Endodermal cell (in vitro differentiated cells): ENCODE measurements at regions not wholly inside any gene's neighbourhood (a gene's known extent, or its start where the extent isn't known, plus 50 kb on each side); places are given as distances from the start of the nearest gene placed in this dataset.

Source experiments
- DNase-seq: peaks from one replicate; pipeline ENCODE4 v3.0.0-alpha.2; 2017
- H3K27ac ChIP-seq: 2 replicates; pipeline ENCODE4 v1.5.1; 2013; ENCODE audit warnings: mild to moderate bottlenecking, low read depth, low read length, moderate library complexity
- H3K27me3 ChIP-seq: 2 replicates; pipeline ENCODE4 v1.6.1; 2013; ENCODE audit warnings: mild to moderate bottlenecking, low read length, moderate library complexity; ENCODE audit not compliant: insufficient read depth, control insufficient read depth, poor library complexity, severe bottlenecking
- H3K36me3 ChIP-seq: 2 replicates; pipeline ENCODE4 v1.7.0; 2013; ENCODE audit warnings: mild to moderate bottlenecking, low read length, moderate library complexity; ENCODE audit not compliant: control insufficient read depth, insufficient read depth
- H3K4me1 ChIP-seq: one replicate; pipeline ENCODE4 v1.7.0; 2013; ENCODE audit warnings: low read length; ENCODE audit not compliant: control insufficient read depth, insufficient read depth
- H3K4me3 ChIP-seq: 2 replicates; pipeline ENCODE4 v1.5.1; 2013; ENCODE audit warnings: mild to moderate bottlenecking, low read length, moderate library complexity
- H3K9ac ChIP-seq: 2 replicates; pipeline ENCODE4 v1.6.1; 2013; ENCODE audit warnings: mild to moderate bottlenecking, low read length, moderate library complexity; ENCODE audit not compliant: poor library complexity, severe bottlenecking; ENCODE audit errors: extremely low read depth
- H3K9me3 ChIP-seq: 2 replicates; pipeline ENCODE4 v1.6.1; 2013; ENCODE audit warnings: mild to moderate bottlenecking, low read length, moderate library complexity; ENCODE audit not compliant: control insufficient read depth
- H3K27ac Mint-ChIP-seq: 2 replicates; pipeline ENCODE4 v1.8.0; 2020; ENCODE audit warnings: mixed read lengths
- H3K27me3 Mint-ChIP-seq: 2 replicates; pipeline ENCODE4 v1.8.0; 2021; ENCODE audit warnings: mild to moderate bottlenecking, mixed read lengths; ENCODE audit not compliant: insufficient read depth
- H3K36me3 Mint-ChIP-seq: 2 replicates; pipeline ENCODE4 v1.8.0; 2020; ENCODE audit warnings: low read depth, mixed read lengths
- H3K4me1 Mint-ChIP-seq: 2 replicates; pipeline ENCODE4 v1.8.0; 2020; ENCODE audit warnings: mixed read lengths
- H3K4me3 Mint-ChIP-seq: 2 replicates; pipeline ENCODE4 v1.8.0; 2020; ENCODE audit warnings: mild to moderate bottlenecking, moderate library complexity, mixed read lengths
- H3K9me3 Mint-ChIP-seq: 2 replicates; pipeline ENCODE4 v1.8.0; 2020; ENCODE audit warnings: mild to moderate bottlenecking, mixed read lengths
- WGBS, 2 experiments: methylation state at CpG; one replicate each; pipeline versions ENCODE4 v1.1.5 to v1.1.7; 2013; ENCODE audit warnings: missing lambda C conversion rate in 2 of 2, mixed read lengths in 1 of 2; ENCODE audit not compliant: insufficient coverage in 1 of 2, insufficient read length in 1 of 2; 5-methylcytosine and 5-hydroxymethylcytosine counted together
- TF ChIP-seq, protein P1 (sequence below): fragments of 200-600 bp; sonication (generic); conservative IDR thresholded peaks from 2 replicates; pipeline ENCODE4 v1.5.0; 2021; ENCODE audit warnings: antibody characterized with exemption, mild to moderate bottlenecking

DNA sequence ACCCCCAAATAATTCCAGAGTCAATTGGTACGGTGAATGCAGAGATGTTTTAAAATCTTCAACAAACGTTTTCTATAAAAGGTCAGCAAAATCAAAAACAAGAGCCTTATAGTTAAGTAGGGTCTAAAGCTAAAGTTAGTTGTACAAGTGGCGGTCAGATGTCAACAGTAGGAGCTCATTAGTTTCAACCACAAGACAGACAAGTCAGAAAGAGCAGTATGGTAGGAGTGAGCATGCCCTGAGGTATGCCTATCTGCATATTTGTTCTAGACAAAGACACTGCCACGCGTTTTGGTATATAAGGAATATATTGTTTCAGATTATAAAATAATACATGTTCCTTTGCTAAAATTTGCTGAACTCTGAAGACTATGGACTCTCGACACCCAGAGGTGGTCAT lies 431.5 kb upstream of the KIF2B start:
- WGBS, 2 experiments: 95 to 100% methylated on average over 2 to 4 of the region's 6 CpGs
- TF ChIP-seq, protein P1, sequence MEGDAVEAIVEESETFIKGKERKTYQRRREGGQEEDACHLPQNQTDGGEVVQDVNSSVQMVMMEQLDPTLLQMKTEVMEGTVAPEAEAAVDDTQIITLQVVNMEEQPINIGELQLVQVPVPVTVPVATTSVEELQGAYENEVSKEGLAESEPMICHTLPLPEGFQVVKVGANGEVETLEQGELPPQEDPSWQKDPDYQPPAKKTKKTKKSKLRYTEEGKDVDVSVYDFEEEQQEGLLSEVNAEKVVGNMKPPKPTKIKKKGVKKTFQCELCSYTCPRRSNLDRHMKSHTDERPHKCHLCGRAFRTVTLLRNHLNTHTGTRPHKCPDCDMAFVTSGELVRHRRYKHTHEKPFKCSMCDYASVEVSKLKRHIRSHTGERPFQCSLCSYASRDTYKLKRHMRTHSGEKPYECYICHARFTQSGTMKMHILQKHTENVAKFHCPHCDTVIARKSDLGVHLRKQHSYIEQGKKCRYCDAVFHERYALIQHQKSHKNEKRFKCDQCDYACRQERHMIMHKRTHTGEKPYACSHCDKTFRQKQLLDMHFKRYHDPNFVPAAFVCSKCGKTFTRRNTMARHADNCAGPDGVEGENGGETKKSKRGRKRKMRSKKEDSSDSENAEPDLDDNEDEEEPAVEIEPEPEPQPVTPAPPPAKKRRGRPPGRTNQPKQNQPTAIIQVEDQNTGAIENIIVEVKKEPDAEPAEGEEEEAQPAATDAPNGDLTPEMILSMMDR: no peak
- no peaks in the 10 kb centered on the region for H3K9me3 Mint-ChIP-seq

DNA sequence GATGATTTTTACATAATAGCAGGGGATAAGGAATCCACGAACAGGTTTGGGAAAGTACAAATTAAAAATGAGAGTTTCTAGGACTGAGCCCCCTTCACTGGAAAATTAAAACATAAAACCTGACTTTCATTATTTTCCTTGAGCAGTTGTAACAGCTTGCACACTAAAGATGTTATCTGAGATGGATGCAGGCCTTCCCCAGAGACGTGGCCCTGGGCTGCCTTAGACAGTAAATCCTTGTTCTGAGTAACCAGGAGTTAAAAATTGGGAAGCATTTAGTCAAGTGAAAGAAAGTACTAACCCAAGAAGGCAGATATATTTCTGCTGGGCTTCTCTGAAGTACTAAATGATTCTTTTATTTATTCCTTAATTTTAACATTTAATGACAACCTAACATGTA lies 432.2 kb upstream of the KIF2B start:
- no peaks in the 10 kb centered on the region for H3K27me3 ChIP-seq
- TF ChIP-seq, protein P1: no peak

More for the DNA sequence above, 431.5 kb upstream of the KIF2B start:
- Mint-ChIP-seq H3K4me3 (no peak overlapping the region), H3K36me3 (no peaks in the 10 kb centered on the region), H3K27me3 (no peaks in the 10 kb centered on the region), H3K4me1 (no peaks in the 10 kb centered on the region), H3K27ac (no peak overlapping the region)
- Histone ChIP-seq H3K36me3 (no peaks in the 10 kb centered on the region), H3K4me1 (no peaks in the 10 kb centered on the region), H3K9ac (no peak overlapping the region), H3K27ac (no peak overlapping the region), H3K4me3 (no peak overlapping the region), H3K9me3 (no peaks in the 10 kb centered on the region), H3K27me3 (no peaks in the 10 kb centered on the region)
- DNase-seq: no peak

DNA sequence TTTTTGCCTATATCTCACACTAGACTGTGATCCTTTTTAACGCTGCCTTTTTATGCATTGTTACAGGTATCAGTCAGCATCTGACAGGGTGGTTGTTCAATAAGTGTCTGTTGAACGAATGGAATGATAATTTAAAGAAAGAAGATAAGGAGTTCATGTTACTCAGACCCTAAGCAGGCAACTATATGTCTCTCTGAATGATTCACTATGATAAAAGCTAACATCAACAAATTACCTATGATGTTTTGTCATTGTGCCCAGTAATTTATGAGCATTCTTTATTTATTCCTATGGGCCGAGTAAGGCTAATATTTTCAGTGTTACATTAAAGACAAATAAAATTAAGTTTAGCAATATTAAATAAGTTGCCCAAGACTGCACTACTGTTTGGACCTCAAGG lies 435.0 kb upstream of the KIF2B start:
- Mint-ChIP-seq H3K27ac (no peak overlapping the region), H3K4me3 (no peak overlapping the region), H3K27me3 (no peaks in the 10 kb centered on the region), H3K9me3 (no peaks in the 10 kb centered on the region), H3K4me1 (no peaks in the 10 kb centered on the region), H3K36me3 (no peaks in the 10 kb centered on the region)
- TF ChIP-seq, protein P1: no peak
- no peaks in the 10 kb centered on the region for H3K9me3 ChIP-seq
- DNase-seq: no peak
- H3K4me1 ChIP-seq: no peaks in the 10 kb centered on the region
- H3K27ac ChIP-seq: no peak overlapping the region
- H3K4me3 ChIP-seq: no peak overlapping the region
- no peaks in the 10 kb centered on the region for H3K36me3 ChIP-seq
- no peaks in the 10 kb centered on the region for H3K27me3 ChIP-seq
- no peak overlapping the region for H3K9ac ChIP-seq
- 62 to 100% methylated on average over 1 to 2 of the region's 3 CpGs for WGBS, 2 experiments

More for the DNA sequence above, 432.2 kb upstream of the KIF2B start:
- Histone ChIP-seq H3K4me3 (no peak overlapping the region), H3K9ac (no peak overlapping the region), H3K9me3 (no peaks in the 10 kb centered on the region), H3K27ac (no peak overlapping the region), H3K36me3 (no peaks in the 10 kb centered on the region), H3K4me1 (no peaks in the 10 kb centered on the region)
- Mint-ChIP-seq H3K4me1 (no peaks in the 10 kb centered on the region), H3K9me3 (no peaks in the 10 kb centered on the region), H3K4me3 (no peak overlapping the region), H3K36me3 (no peaks in the 10 kb centered on the region), H3K27me3 (no peaks in the 10 kb centered on the region), H3K27ac (no peak overlapping the region)
- DNase-seq: no peak
- 86 to 100% methylated on average over 1 to 2 of the region's 2 CpGs for WGBS, 2 experiments
